ENCODE measurements at regions not wholly inside any gene's neighbourhood (a gene's known extent, or its start where the extent isn't known, plus 50 kb on each side); places are given as distances from the start of the nearest gene placed in this dataset.

DNA sequence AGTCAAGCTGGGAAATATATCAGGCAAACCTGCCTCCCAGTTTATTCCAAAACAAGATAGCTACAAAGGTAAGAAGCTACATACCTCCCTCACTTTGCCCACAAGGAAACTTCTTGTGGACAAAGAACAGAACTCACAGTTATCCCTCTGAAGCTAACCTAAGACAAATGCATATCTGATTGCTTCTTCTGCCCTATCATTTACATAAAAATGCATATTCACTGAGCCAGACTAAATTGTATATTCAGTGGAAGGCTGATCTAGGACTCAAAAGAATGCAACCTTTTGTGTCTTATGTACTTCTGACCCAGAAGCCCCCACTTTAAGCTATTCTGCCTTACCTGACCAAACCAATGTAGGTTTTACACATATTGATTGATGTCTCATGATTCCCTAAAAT is 276.8 kb downstream of the HTR1A start:
- TF ChIP-seq RAD21 (IDR thresholded peaks at IDR 0.05 in 1 of 2, conservative IDR thresholded peaks at IDR 0.05 in 1 of 2; ENCODE audit: low read depth in 2 of 2, low read length in 2 of 2) (no peak), EGR1 (IDR thresholded peaks at IDR 0.05; ENCODE audit: borderline replicate concordance, low read depth, low read length) (no peak)

Data from H1 (cell line).